ENCODE measurements at regions not wholly inside any gene's neighbourhood (a gene's known extent, or its start where the extent isn't known, plus 50 kb on each side); places are given as distances from the start of the nearest gene placed in this dataset.

DNA sequence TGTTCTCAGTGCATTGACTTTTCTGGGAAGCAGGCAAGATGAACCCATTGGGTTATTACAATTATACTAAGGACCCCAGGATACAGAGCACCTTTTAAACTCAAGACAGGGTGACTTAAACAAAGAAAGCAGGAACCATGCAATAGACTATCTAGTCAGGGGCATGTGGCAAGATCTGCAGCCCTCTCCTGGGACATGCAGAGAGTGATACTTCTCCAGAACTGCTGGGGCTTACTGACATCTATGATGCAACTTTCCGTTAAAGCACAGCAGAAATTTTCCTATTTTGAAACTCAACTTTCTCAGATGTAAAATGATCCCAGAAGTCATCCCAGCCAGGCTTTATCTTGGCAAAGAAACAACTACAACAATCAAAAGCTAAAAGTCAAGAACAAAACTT lies 162.2 kb upstream of the HNMT start:
- Histone ChIP-seq H3K9me3 (ENCODE audit: control insufficient read depth in 1 of 2, low read length in 2 of 2) (no peaks in the 10 kb centered on the region), H3K27me3 (ENCODE audit: insufficient read depth, low read length) (no peaks in the 10 kb centered on the region), H3K4me1 (ENCODE audit: insufficient read depth, low read length) (no peaks in the 10 kb centered on the region), H3K36me3 (ENCODE audit: insufficient read depth, low read length) (no peaks in the 10 kb centered on the region), H3K4me3 (ENCODE audit: low read length in 2 of 2) (no peak overlapping the region), H3K27ac (ENCODE audit: low read depth, low read length) (no peak overlapping the region)
- Mint-ChIP-seq H3K4me1 (no peaks in the 10 kb centered on the region), H3K36me3 (no peaks in the 10 kb centered on the region), H3K4me3 (no peak overlapping the region), H3K27me3 (no peaks in the 10 kb centered on the region), H3K9me3 (peaks cover 0 to 23% (median 7%) of the 10 kb centered on the region in 8 donors), H3K27ac (no peak overlapping the region)
- no peak for DNase-seq
- intact Hi-C loops (cut with micrococcal nuclease), result no loop called here
- CTCF ChIA-PET (ENCODE audit: partially characterized antibody), result no interaction called here
- POLR2A ChIA-PET (ENCODE audit: partially characterized antibody), result no interaction called here

GRCh38 chr2:137806068-137806805 lies 158.0 kb upstream of the HNMT start:
- POLR2A ChIA-PET (ENCODE audit: partially characterized antibody), result no interaction called here
- CTCF ChIA-PET (ENCODE audit: partially characterized antibody), result no interaction called here
- no peaks in the 10 kb centered on the region for H3K27me3 ChIP-seq (ENCODE audit: insufficient read depth, low read length)
- no peak for DNase-seq
- H3K4me1 Mint-ChIP-seq, result no peaks in the 10 kb centered on the region
- no peak overlapping the region for H3K4me3 ChIP-seq (ENCODE audit: low read length in 2 of 2)
- no peak overlapping the region for H3K27ac Mint-ChIP-seq
- H3K4me1 ChIP-seq (ENCODE audit: insufficient read depth, low read length), result no peaks in the 10 kb centered on the region
- H3K9me3 ChIP-seq (ENCODE audit: control insufficient read depth in 1 of 2, low read length in 2 of 2), result no peaks in the 10 kb centered on the region
- no peak overlapping the region for H3K27ac ChIP-seq (ENCODE audit: low read depth, low read length)
- H3K36me3 Mint-ChIP-seq, result no peaks in the 10 kb centered on the region
- no peaks in the 10 kb centered on the region for H3K27me3 Mint-ChIP-seq
- no peak overlapping the region for H3K4me3 Mint-ChIP-seq
- no peaks in the 10 kb centered on the region for H3K36me3 ChIP-seq (ENCODE audit: insufficient read depth, low read length)
- intact Hi-C loops (cut with micrococcal nuclease), result no loop called here
- H3K9me3 Mint-ChIP-seq, result peaks cover 0 to 20% (median 6%) of the 10 kb centered on the region in 8 donors

DNA sequence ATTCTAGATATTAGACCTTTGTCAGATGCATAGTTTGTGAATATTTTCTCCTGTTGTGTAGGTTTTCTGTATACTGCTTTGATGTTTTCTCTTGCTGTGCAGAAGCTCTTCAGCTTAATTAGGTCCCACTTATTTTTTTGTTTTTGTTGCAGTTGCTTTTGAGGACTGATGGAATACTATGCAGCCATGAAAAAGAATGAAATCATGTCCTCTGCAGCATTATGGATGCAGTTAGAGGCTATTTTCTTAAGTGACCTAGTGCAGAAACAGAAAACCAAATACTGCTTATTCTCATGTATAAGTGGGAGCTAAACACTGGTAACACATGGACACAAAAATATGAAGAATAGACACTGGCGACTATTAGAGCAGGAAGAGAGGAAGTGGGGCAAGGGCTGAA lies 155.0 kb upstream of the HNMT start:
- POLR2A ChIA-PET (ENCODE audit: partially characterized antibody), result no interaction called here
- DNase-seq, result no peak
- H3K4me1 Mint-ChIP-seq, result no peaks in the 10 kb centered on the region
- no peaks in the 10 kb centered on the region for H3K36me3 Mint-ChIP-seq
- no peaks in the 10 kb centered on the region for H3K9me3 ChIP-seq (ENCODE audit: control insufficient read depth in 1 of 2, low read length in 2 of 2)
- no peaks in the 10 kb centered on the region for H3K27me3 ChIP-seq (ENCODE audit: insufficient read depth, low read length)
- no peaks in the 10 kb centered on the region for H3K27me3 Mint-ChIP-seq
- H3K4me3 Mint-ChIP-seq, result no peak overlapping the region
- H3K4me3 ChIP-seq (ENCODE audit: low read length in 2 of 2), result no peak overlapping the region
- intact Hi-C loops (cut with micrococcal nuclease), result no loop called here
- H3K4me1 ChIP-seq (ENCODE audit: insufficient read depth, low read length), result no peaks in the 10 kb centered on the region
- CTCF ChIA-PET (ENCODE audit: partially characterized antibody), result no interaction called here
- H3K27ac Mint-ChIP-seq, result no peak overlapping the region
- H3K27ac ChIP-seq (ENCODE audit: low read depth, low read length), result no peak overlapping the region
- no peaks in the 10 kb centered on the region for H3K36me3 ChIP-seq (ENCODE audit: insufficient read depth, low read length)
- peaks cover 0 to 6% (median 0%) of the 10 kb centered on the region in 8 donors for H3K9me3 Mint-ChIP-seq

- POLR2A ChIA-PET (ENCODE audit: partially characterized antibody), result no interaction called here
- H3K27me3 ChIP-seq (ENCODE audit: insufficient read depth, low read length), result no peaks in the 10 kb centered on the region
- intact Hi-C loops (cut with micrococcal nuclease), result no loop called here
- CTCF ChIA-PET (ENCODE audit: partially characterized antibody), result no interaction called here
- no peak overlapping the region for H3K4me3 ChIP-seq (ENCODE audit: low read length in 2 of 2)
- H3K36me3 ChIP-seq (ENCODE audit: insufficient read depth, low read length), result no peaks in the 10 kb centered on the region
- Mint-ChIP-seq H3K4me3 (no peak overlapping the region), H3K4me1 (no peaks in the 10 kb centered on the region), H3K36me3 (no peaks in the 10 kb centered on the region), H3K27me3 (no peaks in the 10 kb centered on the region), H3K27ac (no peak overlapping the region), H3K9me3 (peaks cover 0 to 6% (median 0%) of the 10 kb centered on the region in 8 donors)
- no peaks in the 10 kb centered on the region for H3K9me3 ChIP-seq (ENCODE audit: control insufficient read depth in 1 of 2, low read length in 2 of 2)
- DNase-seq, result no peak
- H3K27ac ChIP-seq (ENCODE audit: low read depth, low read length), result no peak overlapping the region
- H3K4me1 ChIP-seq (ENCODE audit: insufficient read depth, low read length), result no peaks in the 10 kb centered on the region
These were observed 154.4 kb upstream of the HNMT start for GRCh38 chr2:137809837-137810236.

GRCh38 chr2:137812517-137812916 lies 151.8 kb upstream of the HNMT start:
- Histone ChIP-seq H3K27ac (ENCODE audit: low read depth, low read length) (no peak overlapping the region), H3K9me3 (ENCODE audit: control insufficient read depth in 1 of 2, low read length in 2 of 2) (no peaks in the 10 kb centered on the region), H3K4me1 (ENCODE audit: insufficient read depth, low read length) (no peaks in the 10 kb centered on the region), H3K4me3 (ENCODE audit: low read length in 2 of 2) (no peak overlapping the region), H3K27me3 (ENCODE audit: insufficient read depth, low read length) (no peaks in the 10 kb centered on the region), H3K36me3 (ENCODE audit: insufficient read depth, low read length) (no peaks in the 10 kb centered on the region)
- no peaks in the 10 kb centered on the region for H3K36me3 Mint-ChIP-seq
- peaks cover 0 to 5% (median 0%) of the 10 kb centered on the region in 8 donors for H3K9me3 Mint-ChIP-seq
- intact Hi-C loops (cut with micrococcal nuclease), result no loop called here
- ChIA-PET POLR2A (ENCODE audit: partially characterized antibody) (no interaction called here), CTCF (ENCODE audit: partially characterized antibody) (no interaction called here)
- no peak overlapping the region for H3K4me3 Mint-ChIP-seq
- no peaks in the 10 kb centered on the region for H3K27me3 Mint-ChIP-seq
- DNase-seq, result no peak
- no peak overlapping the region for H3K27ac Mint-ChIP-seq
- H3K4me1 Mint-ChIP-seq, result no peaks in the 10 kb centered on the region

DNA sequence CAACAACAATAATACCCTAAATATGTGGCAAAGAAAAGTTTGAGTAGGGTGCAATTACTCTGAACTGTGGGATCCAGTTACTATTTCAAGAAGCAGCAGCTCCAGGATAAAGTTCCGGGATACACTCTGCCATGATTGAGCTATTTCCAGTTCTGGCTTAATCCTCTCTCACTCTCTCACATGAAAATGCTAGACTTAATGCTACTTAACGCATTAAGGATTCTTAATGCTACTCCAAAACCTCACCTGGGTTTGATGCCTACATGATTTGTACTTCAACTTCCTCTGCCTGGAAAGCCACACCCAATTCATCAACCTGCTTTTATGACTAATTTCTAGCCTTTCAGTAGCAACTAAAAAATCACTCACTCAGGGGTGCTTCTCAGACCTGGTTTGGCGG lies 151.1 kb upstream of the HNMT start:
- Mint-ChIP-seq H3K36me3 (no peaks in the 10 kb centered on the region), H3K4me3 (no peak overlapping the region), H3K9me3 (peaks cover 0 to 5% (median 0%) of the 10 kb centered on the region in 8 donors), H3K27ac (no peak overlapping the region), H3K4me1 (no peaks in the 10 kb centered on the region), H3K27me3 (no peaks in the 10 kb centered on the region)
- H3K4me3 ChIP-seq (ENCODE audit: low read length in 2 of 2), result no peak overlapping the region
- H3K9me3 ChIP-seq (ENCODE audit: control insufficient read depth in 1 of 2, low read length in 2 of 2), result no peaks in the 10 kb centered on the region
- H3K27ac ChIP-seq (ENCODE audit: low read depth, low read length), result no peak overlapping the region
- H3K4me1 ChIP-seq (ENCODE audit: insufficient read depth, low read length), result no peaks in the 10 kb centered on the region
- DNase-seq, result no peak
- CTCF ChIA-PET (ENCODE audit: partially characterized antibody), result no interaction called here
- no peaks in the 10 kb centered on the region for H3K27me3 ChIP-seq (ENCODE audit: insufficient read depth, low read length)
- POLR2A ChIA-PET (ENCODE audit: partially characterized antibody), result no interaction called here
- intact Hi-C loops (cut with micrococcal nuclease), result no loop called here
- no peaks in the 10 kb centered on the region for H3K36me3 ChIP-seq (ENCODE audit: insufficient read depth, low read length)

DNA sequence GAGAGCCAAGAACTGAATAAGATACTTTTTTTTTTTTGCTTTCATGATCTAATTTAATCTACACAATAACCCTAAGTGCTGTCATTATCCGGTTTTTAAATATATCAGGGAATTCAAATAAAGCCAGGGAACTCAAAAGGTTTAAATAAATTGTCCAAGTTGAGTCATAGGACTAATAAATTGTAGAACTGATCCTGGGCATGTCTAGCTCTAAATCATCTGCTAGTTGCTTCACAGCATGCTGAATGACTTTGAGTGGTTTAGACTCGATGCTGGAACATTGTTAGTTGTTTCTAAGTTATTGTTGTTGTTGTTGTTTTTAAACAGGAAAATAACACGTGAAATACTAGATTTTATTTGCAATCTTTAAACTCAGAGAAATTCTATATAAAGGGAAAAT lies 147.2 kb upstream of the HNMT start:
- no peak for DNase-seq
- intact Hi-C loops (cut with micrococcal nuclease), result no loop called here
- peaks cover 0 to 1% (median 0%) of the 10 kb centered on the region in 4 donors for H3K4me1 Mint-ChIP-seq
- Histone ChIP-seq H3K27me3 (ENCODE audit: insufficient read depth, low read length) (no peaks in the 10 kb centered on the region), H3K27ac (ENCODE audit: low read depth, low read length) (no peak overlapping the region), H3K4me1 (ENCODE audit: insufficient read depth, low read length) (no peaks in the 10 kb centered on the region), H3K9me3 (ENCODE audit: control insufficient read depth in 1 of 2, low read length in 2 of 2) (no peaks in the 10 kb centered on the region), H3K36me3 (ENCODE audit: insufficient read depth, low read length) (no peaks in the 10 kb centered on the region), H3K4me3 (ENCODE audit: low read length in 2 of 2) (no peak overlapping the region)
- ChIA-PET CTCF (ENCODE audit: partially characterized antibody) (no interaction called here), POLR2A (ENCODE audit: partially characterized antibody) (no interaction called here)
- no peaks in the 10 kb centered on the region for H3K36me3 Mint-ChIP-seq
- H3K4me3 Mint-ChIP-seq, result no peak overlapping the region
- peaks cover 0 to 2% of the 10 kb centered on the region in 2 donors for H3K27me3 Mint-ChIP-seq
- H3K9me3 Mint-ChIP-seq, result peaks cover 0 to 4% (median 0%) of the 10 kb centered on the region in 8 donors
- H3K27ac Mint-ChIP-seq, result no peak overlapping the region

- intact Hi-C loops (cut with micrococcal nuclease), result no loop called here
- H3K36me3 Mint-ChIP-seq, result no peaks in the 10 kb centered on the region
- Histone ChIP-seq H3K4me3 (ENCODE audit: low read length in 2 of 2) (no peak overlapping the region), H3K36me3 (ENCODE audit: insufficient read depth, low read length) (no peaks in the 10 kb centered on the region), H3K9me3 (ENCODE audit: control insufficient read depth in 1 of 2, low read length in 2 of 2) (no peaks in the 10 kb centered on the region), H3K27me3 (ENCODE audit: insufficient read depth, low read length) (no peaks in the 10 kb centered on the region), H3K4me1 (ENCODE audit: insufficient read depth, low read length) (no peaks in the 10 kb centered on the region), H3K27ac (ENCODE audit: low read depth, low read length) (no peak overlapping the region)
- ChIA-PET POLR2A (ENCODE audit: partially characterized antibody) (no interaction called here), CTCF (ENCODE audit: partially characterized antibody) (no interaction called here)
- no peak for DNase-seq
- H3K4me3 Mint-ChIP-seq, result no peak overlapping the region
- peaks cover 0 to 1% (median 0%) of the 10 kb centered on the region in 4 donors for H3K4me1 Mint-ChIP-seq
- no peak overlapping the region for H3K27ac Mint-ChIP-seq
- peaks cover 0 to 3% (median 0%) of the 10 kb centered on the region in 8 donors for H3K9me3 Mint-ChIP-seq
- peaks cover 5 to 9% of the 10 kb centered on the region in 2 donors for H3K27me3 Mint-ChIP-seq
These were observed 141.1 kb upstream of the HNMT start for GRCh38 chr2:137823196-137823595.
